Right hindlimb (tissue), 1 donor: ENCODE measurements at regions not wholly inside any gene's neighbourhood (a gene's known extent, or its start where the extent isn't known, plus 50 kb on each side); places are given as distances from the start of the nearest gene placed in this dataset.

Experiments
- DNase-seq: peaks from one replicate; pipeline ENCODE4 v3.0.0-alpha.2; 2018

- DNase-seq: no peak
Observed at GRCh38 chr4:100721077-100721476, 203.3 kb upstream of the EMCN start.

DNA sequence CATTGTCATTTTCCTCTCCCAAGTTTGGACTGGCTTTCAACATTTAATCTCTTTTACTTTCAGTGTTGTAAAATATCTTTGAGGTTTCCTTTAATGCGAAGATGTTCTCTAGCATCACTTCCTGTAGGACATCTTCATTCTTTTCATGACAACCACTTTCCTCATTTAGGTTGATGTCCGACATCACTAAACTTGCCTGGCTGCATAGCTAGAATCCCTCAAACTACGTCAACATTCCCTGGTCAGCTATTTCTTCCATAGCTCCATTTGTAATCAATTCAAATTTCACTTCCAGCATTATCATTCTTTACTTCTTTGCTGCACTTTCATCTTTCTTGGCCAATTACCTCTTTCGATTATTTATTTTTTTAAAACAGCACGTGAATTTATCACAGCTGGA lies 198.6 kb upstream of the EMCN start:
- no peak for DNase-seq

- no peak for DNase-seq
Observed at GRCh38 chr4:100708776-100709175, 191.0 kb upstream of the EMCN start.

DNA sequence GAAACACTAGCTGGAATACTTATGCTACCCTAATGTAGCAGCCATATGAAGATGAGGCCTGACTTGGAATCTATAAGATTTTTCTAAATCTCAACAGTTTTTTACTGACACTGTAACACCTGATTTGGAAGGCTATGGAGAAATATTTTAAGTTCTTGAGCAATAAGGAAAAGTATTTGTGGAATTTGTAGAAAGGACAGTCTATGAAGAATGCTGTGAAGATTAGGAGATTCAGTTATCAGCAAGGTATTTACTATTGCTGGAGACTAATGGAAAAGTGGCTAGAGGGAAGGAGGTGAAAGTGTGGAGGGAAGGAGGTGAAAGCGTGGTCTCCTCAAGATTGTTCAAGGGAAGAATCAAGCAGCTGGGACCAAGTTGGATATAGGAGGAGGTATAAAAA lies 190.0 kb upstream of the EMCN start:
- DNase-seq: no peak

GRCh38 chr4:100696531-100696930 lies 178.7 kb upstream of the EMCN start:
- no peak for DNase-seq

- no peak for DNase-seq
Observed at GRCh38 chr4:100695871-100696270, 178.0 kb upstream of the EMCN start.

DNA sequence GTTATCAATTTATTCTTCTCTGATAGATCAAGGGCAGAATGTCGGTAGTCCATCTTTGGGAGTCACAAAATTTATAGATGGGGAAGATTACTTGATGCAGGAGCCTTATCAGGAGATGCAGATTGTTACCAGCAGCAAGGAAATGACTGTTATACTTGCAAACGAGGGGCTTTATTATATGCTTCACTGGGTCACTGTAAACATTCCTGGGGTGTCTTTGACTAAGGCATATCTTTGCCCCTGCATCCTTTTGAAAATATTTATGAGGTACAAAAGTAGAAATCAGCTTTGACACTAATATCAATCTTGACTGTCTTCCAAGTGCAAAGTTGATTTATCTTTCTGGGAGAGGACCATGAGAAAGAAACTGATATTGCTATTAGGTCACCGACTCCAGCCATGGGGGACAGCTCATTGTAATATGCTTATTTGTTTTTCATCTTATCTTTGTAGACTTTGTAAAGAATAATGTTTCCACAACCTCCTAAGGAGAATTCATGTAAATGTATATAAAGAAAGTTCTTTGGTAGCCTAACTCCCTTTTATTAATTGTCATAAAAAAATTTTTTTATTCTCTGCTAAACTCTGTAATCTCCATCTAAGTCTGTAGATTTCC lies 177.3 kb upstream of the EMCN start:
- no peak for DNase-seq

DNA sequence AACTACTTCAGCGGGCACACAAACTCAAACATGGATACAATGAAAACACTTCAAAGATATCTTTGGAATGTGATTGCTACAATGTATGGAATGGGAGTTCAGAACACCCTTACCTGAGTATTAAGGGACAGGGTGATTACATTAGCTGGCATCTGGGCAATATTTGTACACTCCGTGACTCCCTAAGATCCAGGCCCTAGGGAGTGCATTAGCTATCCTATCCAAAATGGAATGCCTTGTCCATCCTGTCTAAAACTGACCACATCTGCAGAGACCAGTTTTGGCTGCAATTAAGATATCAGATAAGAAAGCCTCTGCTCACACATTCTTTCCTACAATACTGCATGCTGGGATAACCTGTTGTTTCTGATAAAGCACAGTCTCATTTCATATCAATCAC lies 176.6 kb upstream of the EMCN start:
- DNase-seq: no peak

- DNase-seq: no peak
Observed at GRCh38 chr4:100690812-100691211, 173.0 kb upstream of the EMCN start.

- no peak for DNase-seq
Observed at GRCh38 chr4:100688368-100688767, 170.5 kb upstream of the EMCN start.

DNA sequence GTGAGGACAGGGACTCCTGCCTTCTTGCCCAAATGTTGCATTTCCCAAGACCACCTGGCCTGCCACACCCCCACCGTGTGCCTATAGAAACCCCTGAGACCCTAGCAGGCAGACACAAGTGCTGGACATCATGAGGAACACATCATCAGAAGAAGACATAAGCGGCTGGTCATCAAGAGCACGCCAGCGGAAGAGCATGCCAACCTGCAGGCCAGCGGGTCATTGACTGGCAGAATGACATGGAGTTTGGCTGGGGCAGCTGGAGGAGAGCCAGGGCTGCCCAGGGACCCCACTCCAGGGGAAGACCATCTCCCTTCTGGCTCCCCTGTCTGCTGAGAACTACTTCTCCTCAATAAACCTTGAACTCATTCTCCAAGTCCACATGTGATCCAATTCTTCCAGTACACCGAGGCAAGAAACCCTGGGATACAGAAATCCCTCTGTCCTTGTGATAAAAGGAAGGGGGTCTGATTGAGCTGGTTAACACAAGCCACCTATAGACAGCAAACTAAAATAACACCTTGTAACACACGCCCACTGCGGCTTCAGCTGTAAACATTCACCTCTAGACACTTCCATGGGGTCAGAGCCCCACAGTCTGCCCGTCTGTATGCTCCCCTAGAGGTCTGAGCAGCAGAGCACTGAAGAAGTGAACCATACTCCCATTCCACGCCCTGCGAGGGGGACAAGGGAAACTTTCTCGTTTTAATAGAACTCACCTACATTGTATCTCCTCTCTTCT lies 164.8 kb upstream of the EMCN start:
- no peak for DNase-seq

DNA sequence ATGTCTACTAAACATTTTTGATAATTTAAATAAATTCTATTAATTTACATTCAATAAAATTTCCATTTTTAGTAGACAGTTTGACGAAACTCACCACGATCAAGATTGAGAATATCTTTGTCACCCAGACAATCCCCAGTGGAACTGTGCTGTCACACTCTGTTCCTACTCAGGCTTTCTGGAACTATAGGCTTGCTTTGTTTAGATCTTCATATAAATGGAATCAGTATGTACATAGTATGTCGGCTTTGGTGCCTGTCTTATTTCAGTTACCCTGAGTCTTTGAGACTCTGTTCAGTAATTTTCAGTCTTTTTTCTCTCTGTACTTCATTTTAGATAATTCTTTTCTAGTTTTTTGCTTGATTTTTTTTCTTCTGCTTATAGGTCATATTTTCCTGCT lies 163.5 kb upstream of the EMCN start:
- no peak for DNase-seq

DNA sequence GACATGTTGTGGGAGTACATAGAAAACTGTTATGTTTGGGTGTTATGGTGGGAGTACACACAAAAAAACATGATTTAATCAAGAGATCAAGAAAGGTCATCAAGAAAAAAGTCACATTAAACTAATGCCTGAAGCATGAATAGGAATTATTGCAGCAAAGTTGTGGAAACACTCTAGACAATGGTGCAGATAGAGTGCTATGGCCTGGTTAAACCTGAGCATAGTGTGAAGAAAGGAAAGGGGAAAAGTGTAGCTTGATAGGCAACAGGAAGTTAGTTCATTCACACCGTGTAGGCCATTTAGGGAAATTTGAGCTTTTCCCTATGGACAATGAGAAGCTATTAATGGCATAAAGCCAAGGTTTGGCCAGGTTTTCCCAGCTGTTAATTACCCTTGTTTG lies 162.1 kb upstream of the EMCN start:
- no peak for DNase-seq

DNA sequence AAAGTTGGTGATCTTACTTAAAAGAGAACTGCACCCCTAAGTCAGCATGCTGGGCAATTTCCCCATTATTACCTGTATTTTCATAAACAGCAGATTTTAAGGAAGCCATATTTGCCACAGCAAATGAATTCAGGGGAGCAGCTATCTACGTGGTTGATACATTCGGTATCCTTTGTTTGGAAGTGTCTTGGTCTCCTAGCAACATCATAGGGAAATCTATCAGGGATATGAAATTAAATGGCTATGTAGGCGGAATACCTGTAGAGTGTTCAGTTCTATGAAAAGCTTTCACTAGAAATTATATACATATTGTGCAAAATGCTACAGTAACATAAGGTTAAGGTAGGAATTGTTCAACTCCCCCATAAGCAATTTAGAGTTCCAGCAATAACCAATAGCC lies 157.2 kb upstream of the EMCN start:
- no peak for DNase-seq

DNA sequence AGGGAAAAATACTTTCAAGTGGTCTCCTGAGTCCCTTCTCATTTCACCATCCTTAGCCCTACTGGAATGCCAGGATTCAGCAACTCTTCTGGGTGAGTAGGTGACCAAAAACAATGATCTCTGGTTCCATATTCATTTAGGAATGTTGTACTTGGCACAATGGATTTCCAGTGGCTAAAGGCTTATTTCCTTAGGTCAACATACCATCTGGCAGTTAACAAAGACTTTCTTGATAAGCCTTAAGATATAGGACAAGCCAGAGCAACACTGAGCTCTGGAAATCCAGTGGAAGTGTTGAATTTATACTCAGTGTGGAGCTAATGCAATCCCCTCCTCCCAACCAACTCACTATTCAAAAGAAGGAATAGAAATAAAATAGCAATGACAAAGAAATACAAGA lies 139.4 kb upstream of the EMCN start:
- no peak for DNase-seq

DNA sequence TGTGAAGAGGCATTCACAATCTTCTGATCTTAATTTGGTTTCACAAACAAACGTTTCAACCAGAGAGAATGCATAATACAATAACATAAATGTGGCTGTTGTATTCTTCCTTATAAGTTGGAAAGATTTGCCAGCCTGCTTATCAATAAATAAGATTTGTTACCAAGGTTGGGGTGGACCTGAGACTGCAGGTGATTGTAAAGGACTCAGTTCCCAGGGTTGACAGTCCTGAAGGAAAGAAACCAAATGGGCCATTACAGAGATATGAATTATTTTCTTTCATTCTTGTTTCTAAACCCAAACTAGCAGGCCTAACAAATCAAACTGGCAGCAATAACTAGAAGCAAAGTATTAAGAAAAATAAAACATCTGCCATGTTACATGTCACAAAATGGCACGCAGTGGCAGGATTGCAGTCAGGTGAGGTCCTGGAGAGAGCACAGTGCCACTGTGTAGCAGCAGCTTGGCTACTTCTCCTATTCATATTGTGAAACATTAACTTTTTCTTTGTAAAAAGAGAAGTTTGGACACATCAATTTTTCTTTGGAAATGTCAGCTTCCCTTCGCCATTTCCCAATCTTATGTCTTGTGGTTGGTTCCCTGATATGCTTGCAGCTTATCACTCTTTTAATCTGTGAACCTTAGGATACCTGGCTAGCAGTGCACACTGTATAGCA lies 133.8 kb upstream of the EMCN start:
- DNase-seq: no peak

- no peak for DNase-seq
Observed at GRCh38 chr4:100649417-100649816, 131.6 kb upstream of the EMCN start.

GRCh38 chr4:100644150-100644549 lies 126.3 kb upstream of the EMCN start:
- DNase-seq: no peak

DNA sequence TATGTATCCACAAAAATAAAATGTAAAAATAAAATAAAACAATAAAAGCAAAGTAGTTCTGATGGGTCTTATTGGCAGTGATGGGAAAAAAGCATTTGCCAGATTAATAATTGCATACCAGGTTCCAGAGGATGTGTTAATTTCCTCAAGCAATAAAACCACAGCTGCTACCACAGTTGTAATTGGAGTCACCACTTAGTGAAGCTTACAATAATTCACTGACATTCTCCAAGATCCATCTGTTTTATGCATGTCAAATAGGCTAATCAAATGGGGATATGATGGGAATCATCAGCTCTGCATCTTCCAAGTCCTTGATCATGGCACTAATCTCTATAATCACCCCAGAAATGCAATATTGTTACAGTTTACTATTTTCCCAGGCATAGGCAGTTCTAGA lies 123.5 kb upstream of the EMCN start:
- DNase-seq: no peak

DNA sequence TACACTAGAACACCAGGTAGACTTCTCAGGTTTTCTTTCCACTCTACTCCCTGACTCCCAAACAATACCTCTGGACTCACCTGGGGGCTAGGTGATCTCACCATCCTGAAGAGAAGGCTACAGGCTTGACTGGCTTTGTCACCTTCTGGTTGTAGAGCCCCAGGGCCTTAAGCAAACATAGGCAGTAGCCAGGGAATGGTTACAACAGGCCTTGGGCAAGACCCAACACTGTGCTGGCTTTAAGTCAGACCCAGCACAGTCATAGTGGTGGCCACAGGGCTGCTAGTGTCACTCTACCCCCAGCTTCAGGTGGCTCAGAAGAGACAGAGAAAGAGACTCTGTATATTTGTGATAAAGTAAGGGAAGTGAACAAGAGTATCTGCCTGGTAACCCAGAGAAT lies 118.1 kb upstream of the EMCN start:
- no peak for DNase-seq

DNA sequence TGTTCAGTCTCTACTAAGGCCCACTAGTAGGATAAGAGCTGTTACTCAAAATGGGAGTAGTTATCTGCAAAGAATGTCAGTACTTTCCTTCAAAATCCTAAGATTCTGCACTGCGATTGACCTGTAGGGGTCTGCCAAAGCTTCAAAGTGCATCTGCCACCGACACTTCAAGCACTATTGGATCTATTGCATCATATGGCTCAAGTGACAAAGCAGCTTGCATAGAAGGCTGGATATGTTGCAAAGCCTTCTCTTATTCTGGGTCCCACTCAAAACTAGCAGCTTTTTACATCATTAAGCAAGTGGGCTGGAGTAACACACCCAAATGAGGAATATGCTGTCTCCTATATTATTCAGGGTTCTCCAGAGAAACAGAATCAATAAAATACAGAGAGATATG lies 115.4 kb upstream of the EMCN start:
- no peak for DNase-seq

DNA sequence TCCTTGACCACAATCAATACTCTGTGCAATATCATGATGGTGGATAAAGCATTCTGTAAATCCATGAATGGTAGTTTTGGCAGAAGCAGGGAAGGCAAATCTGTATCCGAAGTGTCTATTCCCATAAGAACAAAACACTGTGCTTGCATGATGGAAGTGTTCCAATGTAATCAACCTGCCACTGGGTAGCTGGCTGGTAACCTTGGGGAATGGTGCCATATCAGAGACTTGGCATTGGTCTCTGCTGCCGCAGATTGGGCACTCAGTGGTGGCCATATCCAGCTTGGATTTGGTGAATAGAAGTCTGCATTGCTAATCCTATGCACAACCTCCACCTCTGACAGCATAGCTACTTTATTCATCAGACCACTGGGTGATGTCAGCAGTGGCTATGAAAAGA lies 114.3 kb upstream of the EMCN start:
- DNase-seq: no peak

- no peak for DNase-seq
Observed at GRCh38 chr4:100631281-100631968, 113.6 kb upstream of the EMCN start.

GRCh38 chr4:100630341-100630740 lies 112.5 kb upstream of the EMCN start:
- no peak for DNase-seq
